ENCODE measurements at regions not wholly inside any gene's neighbourhood (a gene's known extent, or its start where the extent isn't known, plus 50 kb on each side); places are given as distances from the start of the nearest gene placed in this dataset.
A peak's percentile ranks its signal among the peaks of the same experiment; 100 is the strongest.

DNA sequence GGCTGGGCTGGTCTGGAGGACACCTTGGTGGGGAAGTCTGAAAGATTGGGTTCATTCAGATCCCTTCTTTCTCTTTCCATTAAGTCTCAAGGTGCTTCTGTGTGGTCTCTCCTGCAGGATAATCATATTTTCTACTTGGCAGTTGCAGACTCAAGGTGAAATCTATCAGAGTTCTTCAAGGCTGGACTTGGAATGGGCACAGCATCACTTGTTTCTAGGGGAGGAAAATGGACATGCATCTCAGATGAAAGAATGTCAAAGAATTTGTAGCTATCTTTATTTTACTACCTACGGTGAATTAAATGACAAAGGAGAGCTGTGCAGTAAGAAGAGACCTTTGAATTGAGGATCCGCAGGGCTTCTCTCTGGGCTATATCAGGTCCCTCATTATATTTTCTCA lies 69.8 kb upstream of the PAPPA start:
- no peak for DNase-seq (ENCODE audit: low spot score)
- Histone ChIP-seq H3K4me1 (replicated peaks) (no peaks in the 10 kb centered on the region), H3K4me3 (no peak overlapping the region), H3K27ac (no peak overlapping the region), H3K36me3 (no peaks in the 10 kb centered on the region), H3K9me3 (no peaks in the 10 kb centered on the region), H3K27me3 (replicated peaks; ENCODE audit: insufficient read depth) (no peaks in the 10 kb centered on the region)
- TF ChIP-seq, protein P1, sequence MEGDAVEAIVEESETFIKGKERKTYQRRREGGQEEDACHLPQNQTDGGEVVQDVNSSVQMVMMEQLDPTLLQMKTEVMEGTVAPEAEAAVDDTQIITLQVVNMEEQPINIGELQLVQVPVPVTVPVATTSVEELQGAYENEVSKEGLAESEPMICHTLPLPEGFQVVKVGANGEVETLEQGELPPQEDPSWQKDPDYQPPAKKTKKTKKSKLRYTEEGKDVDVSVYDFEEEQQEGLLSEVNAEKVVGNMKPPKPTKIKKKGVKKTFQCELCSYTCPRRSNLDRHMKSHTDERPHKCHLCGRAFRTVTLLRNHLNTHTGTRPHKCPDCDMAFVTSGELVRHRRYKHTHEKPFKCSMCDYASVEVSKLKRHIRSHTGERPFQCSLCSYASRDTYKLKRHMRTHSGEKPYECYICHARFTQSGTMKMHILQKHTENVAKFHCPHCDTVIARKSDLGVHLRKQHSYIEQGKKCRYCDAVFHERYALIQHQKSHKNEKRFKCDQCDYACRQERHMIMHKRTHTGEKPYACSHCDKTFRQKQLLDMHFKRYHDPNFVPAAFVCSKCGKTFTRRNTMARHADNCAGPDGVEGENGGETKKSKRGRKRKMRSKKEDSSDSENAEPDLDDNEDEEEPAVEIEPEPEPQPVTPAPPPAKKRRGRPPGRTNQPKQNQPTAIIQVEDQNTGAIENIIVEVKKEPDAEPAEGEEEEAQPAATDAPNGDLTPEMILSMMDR (IDR thresholded peaks at IDR 0.05) = no peak
- TF ChIP-seq POLR2AphosphoS5 (IDR thresholded peaks at IDR 0.05) (no peak), POLR2A (IDR thresholded peaks at IDR 0.05) (no peak)
- intact Hi-C loops (cut with DNase I) = no loop called here
- 92% methylated on average over 2 of the region's 2 CpGs for WGBS

DNA sequence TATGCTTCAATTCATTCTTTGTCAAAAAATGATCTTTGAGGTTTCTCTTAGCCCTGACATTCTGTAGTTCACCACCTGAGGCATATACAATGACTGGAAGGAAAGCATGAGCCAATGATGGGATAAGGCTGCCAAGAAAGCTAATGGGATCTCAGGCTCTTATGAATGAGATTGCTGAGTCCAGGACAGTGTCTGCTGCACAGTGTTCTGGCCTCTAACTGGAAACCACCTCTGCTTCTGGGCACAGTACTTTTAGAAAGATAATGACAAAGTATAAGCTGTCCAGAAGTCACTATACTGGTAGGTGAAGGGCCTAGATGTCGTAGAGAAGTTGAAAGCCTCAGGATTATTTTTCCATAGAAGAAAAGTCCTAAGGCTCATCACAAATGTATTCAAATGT lies 69.1 kb upstream of the PAPPA start:
- no peak overlapping the region for H3K27ac ChIP-seq
- H3K4me1 ChIP-seq (replicated peaks) = no peaks in the 10 kb centered on the region
- intact Hi-C loops (cut with DNase I) = no loop called here
- 80% methylated on average over 1 of the region's 1 CpG for WGBS
- H3K36me3 ChIP-seq = no peaks in the 10 kb centered on the region
- no peaks in the 10 kb centered on the region for H3K27me3 ChIP-seq (replicated peaks; ENCODE audit: insufficient read depth)
- TF ChIP-seq POLR2AphosphoS5 (IDR thresholded peaks at IDR 0.05) (no peak), POLR2A (IDR thresholded peaks at IDR 0.05) (no peak)
- TF ChIP-seq, protein P1 (IDR thresholded peaks at IDR 0.05) = no peak
- DNase-seq (ENCODE audit: low spot score) = no peak
- no peaks in the 10 kb centered on the region for H3K9me3 ChIP-seq
- no peak overlapping the region for H3K4me3 ChIP-seq

DNA sequence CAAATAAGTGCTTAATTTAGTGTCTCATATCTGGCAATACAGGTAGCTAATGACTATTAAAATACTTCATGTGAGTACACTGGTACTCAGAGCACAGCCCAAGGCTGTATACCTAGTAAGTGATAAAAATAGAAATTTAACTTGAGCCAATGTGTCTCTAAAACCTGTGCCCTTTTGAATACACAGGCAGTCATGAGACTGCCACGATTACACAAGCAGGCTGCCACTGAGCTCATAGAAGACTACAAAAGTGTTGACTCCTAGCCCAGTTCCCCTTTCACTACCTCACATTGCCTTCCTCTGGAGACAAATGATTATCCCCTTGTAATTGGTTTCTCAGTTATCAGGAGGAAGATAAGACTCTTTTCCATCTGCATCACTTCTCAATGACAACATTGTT lies 66.3 kb upstream of the PAPPA start:
- Histone ChIP-seq H3K4me1 (replicated peaks) (no peaks in the 10 kb centered on the region), H3K36me3 (no peaks in the 10 kb centered on the region), H3K9me3 (no peaks in the 10 kb centered on the region), H3K27me3 (replicated peaks; ENCODE audit: insufficient read depth) (no peaks in the 10 kb centered on the region), H3K4me3 (no peak overlapping the region), H3K27ac (no peak overlapping the region)
- 32% methylated on average over 1 of the region's 1 CpG for WGBS
- peak; percentile 21 for DNase-seq (ENCODE audit: low spot score)
- TF ChIP-seq, protein P1 (IDR thresholded peaks at IDR 0.05) = no peak
- TF ChIP-seq POLR2A (IDR thresholded peaks at IDR 0.05) (no peak), POLR2AphosphoS5 (IDR thresholded peaks at IDR 0.05) (no peak)
- intact Hi-C loops (cut with DNase I) = no loop called here

DNA sequence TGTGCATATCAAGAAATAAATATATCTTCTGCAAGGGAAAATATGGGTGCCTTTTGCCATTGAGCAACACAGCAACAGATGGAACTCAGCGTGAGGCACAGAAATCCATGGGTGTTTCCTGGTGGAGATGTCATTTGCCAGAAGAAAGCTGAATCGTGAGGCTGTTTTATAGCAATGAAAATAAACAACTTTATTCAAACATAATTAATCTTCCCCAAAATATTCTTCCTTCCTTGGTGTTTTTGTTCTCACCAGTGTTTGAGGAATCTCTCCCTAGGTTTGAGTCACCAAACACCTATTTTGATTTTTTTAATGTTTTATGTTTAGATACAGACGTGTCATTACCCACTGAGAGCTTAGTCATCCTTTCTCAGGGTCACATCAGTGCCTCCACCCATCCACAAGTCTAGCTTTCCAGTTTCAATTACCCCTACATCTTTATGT lies 65.8 kb upstream of the PAPPA start:
- 36% methylated on average over 3 of the region's 3 CpGs for WGBS
- DNase-seq (ENCODE audit: low spot score) = no peak
- Histone ChIP-seq H3K4me3 (no peak overlapping the region), H3K27me3 (replicated peaks; ENCODE audit: insufficient read depth) (no peaks in the 10 kb centered on the region), H3K4me1 (replicated peaks) (no peaks in the 10 kb centered on the region), H3K36me3 (no peaks in the 10 kb centered on the region), H3K27ac (no peak overlapping the region), H3K9me3 (no peaks in the 10 kb centered on the region)
- no peak for TF ChIP-seq POLR2A (IDR thresholded peaks at IDR 0.05)
- TF ChIP-seq, protein P1 (IDR thresholded peaks at IDR 0.05) = no peak
- no peak for TF ChIP-seq POLR2AphosphoS5 (IDR thresholded peaks at IDR 0.05)
- intact Hi-C loops (cut with DNase I) = no loop called here

DNA sequence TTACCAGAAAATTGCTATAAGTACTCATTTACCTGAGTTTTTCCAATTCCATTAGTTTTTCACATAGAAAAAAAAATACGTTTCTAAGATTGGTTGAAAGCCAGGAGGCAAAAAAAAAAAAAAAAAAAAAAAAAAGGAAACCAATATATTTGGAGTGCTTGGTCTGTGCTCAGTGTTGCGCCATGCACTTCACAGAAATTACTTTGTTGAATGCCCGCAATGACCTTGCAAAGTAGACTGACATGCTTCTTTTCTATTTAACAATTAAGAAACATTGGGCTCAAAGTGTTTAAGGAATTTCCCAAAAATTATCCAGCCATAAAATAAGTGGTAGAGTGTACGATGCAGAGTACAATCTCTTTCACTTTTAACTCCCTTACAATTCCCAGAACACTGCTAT lies 65.2 kb upstream of the PAPPA start:
- WGBS = 82% methylated on average over 4 of the region's 4 CpGs
- intact Hi-C loops (cut with DNase I) = no loop called here
- no peak for TF ChIP-seq POLR2A (IDR thresholded peaks at IDR 0.05)
- no peak for TF ChIP-seq POLR2AphosphoS5 (IDR thresholded peaks at IDR 0.05)
- TF ChIP-seq, protein P1 (IDR thresholded peaks at IDR 0.05) = no peak
- Histone ChIP-seq H3K4me3 (no peak overlapping the region), H3K27me3 (replicated peaks; ENCODE audit: insufficient read depth) (no peaks in the 10 kb centered on the region), H3K27ac (no peak overlapping the region), H3K36me3 (no peaks in the 10 kb centered on the region), H3K9me3 (no peaks in the 10 kb centered on the region), H3K4me1 (replicated peaks) (no peaks in the 10 kb centered on the region)
- DNase-seq (ENCODE audit: low spot score) = no peak

All from prostate gland (tissue), 2 donors.